Right atrium auricular region (tissue), 2 donors: ENCODE measurements at regions not wholly inside any gene's neighbourhood (a gene's known extent, or its start where the extent isn't known, plus 50 kb on each side); places are given as distances from the start of the nearest gene placed in this dataset.

Experiments
- DNase-seq: peaks from one replicate; pipeline ENCODE4 v3.0.0-alpha.2; 2019; ENCODE audit warnings: low spot score
- H3K27ac ChIP-seq, 2 donors: fragments of 200-600 bp; sonication (generic); 1 replicate in 1 of 2; 2 replicates in 1 of 2; pipeline ENCODE4 v1.5.1; 2016 to 2019
- H3K27me3 ChIP-seq, 2 donors: fragments of 200-600 bp; sonication (generic); one replicate each; pipeline versions ENCODE4 v1.5.1 to v1.6.0; 2017 to 2019
- H3K36me3 ChIP-seq: fragments of 200-600 bp; sonication (generic); one replicate; pipeline ENCODE4 v1.5.1; 2016
- H3K4me1 ChIP-seq, 2 donors: fragments of 200-600 bp; sonication (generic); one replicate each; pipeline versions ENCODE4 v1.5.1 to v1.6.0; 2017 to 2019
- H3K4me3 ChIP-seq, 2 donors: fragments of 200-600 bp; sonication (generic); 1 replicate in 1 of 2; 2 replicates in 1 of 2; pipeline ENCODE4 v1.5.1; 2017 to 2019; ENCODE audit warnings: mild to moderate bottlenecking in 1 of 2, moderate library complexity in 1 of 2
- H3K9me3 ChIP-seq, 2 donors: fragments of 200-600 bp; sonication (generic); one replicate each; pipeline ENCODE4 v1.5.1; 2019
- CTCF ChIP-seq, 2 donors: fragments of 200-600 bp; sonication (generic); IDR thresholded peaks; one replicate each; pipeline ENCODE4 v1.5.1; 2019; ENCODE audit warnings: antibody characterized with exemption in 2 of 2

- H3K27me3 ChIP-seq = no peaks in the 10 kb centered on the region
- H3K4me1 ChIP-seq = no peaks in the 10 kb centered on the region
- no peak overlapping the region for H3K27ac ChIP-seq
- no peak overlapping the region for H3K4me3 ChIP-seq
- H3K9me3 ChIP-seq = no peaks in the 10 kb centered on the region
- H3K36me3 ChIP-seq = no peaks in the 10 kb centered on the region
- TF ChIP-seq CTCF (IDR thresholded peaks at IDR 0.05) = peak; percentile 84 to 92
- DNase-seq = peak; percentile 88
Measured at GRCh38 chr6:20291764-20292580, 79.7 kb upstream of the MBOAT1 start.

- Histone ChIP-seq H3K4me1 (no peaks in the 10 kb centered on the region), H3K9me3 (no peaks in the 10 kb centered on the region), H3K36me3 (no peaks in the 10 kb centered on the region), H3K4me3 (no peak overlapping the region), H3K27me3 (no peaks in the 10 kb centered on the region), H3K27ac (no peak overlapping the region)
- DNase-seq = no peak
- no peak for TF ChIP-seq CTCF (IDR thresholded peaks at IDR 0.05)
Measured at GRCh38 chr6:20292905-20293304, 80.6 kb upstream of the MBOAT1 start.

- H3K9me3 ChIP-seq = no peaks in the 10 kb centered on the region
- H3K27me3 ChIP-seq = no peaks in the 10 kb centered on the region
- DNase-seq = no peak
- TF ChIP-seq CTCF (IDR thresholded peaks at IDR 0.05) = no peak
- no peak overlapping the region for H3K27ac ChIP-seq
- no peaks in the 10 kb centered on the region for H3K36me3 ChIP-seq
- H3K4me3 ChIP-seq = no peak overlapping the region
- H3K4me1 ChIP-seq = no peaks in the 10 kb centered on the region
Measured at GRCh38 chr6:20301256-20301655, 89.0 kb upstream of the MBOAT1 start.

- DNase-seq = no peak
- TF ChIP-seq CTCF (IDR thresholded peaks at IDR 0.05) = no peak
- Histone ChIP-seq H3K4me3 (no peak overlapping the region), H3K4me1 (no peaks in the 10 kb centered on the region), H3K9me3 (no peaks in the 10 kb centered on the region), H3K36me3 (no peaks in the 10 kb centered on the region), H3K27me3 (no peaks in the 10 kb centered on the region), H3K27ac (no peak overlapping the region)
Measured at GRCh38 chr6:20302168-20302567, 89.9 kb upstream of the MBOAT1 start.

- no peak for DNase-seq
- no peak overlapping the region for H3K27ac ChIP-seq
- no peaks in the 10 kb centered on the region for H3K27me3 ChIP-seq
- H3K36me3 ChIP-seq = no peaks in the 10 kb centered on the region
- no peaks in the 10 kb centered on the region for H3K9me3 ChIP-seq
- no peaks in the 10 kb centered on the region for H3K4me1 ChIP-seq
- TF ChIP-seq CTCF (IDR thresholded peaks at IDR 0.05) = no peak
- H3K4me3 ChIP-seq = no peak overlapping the region
Measured at GRCh38 chr6:20302702-20303251, 90.5 kb upstream of the MBOAT1 start.
